NCI-H510A (cell line): ENCODE measurements at regions not wholly inside any gene's neighbourhood (a gene's known extent, or its start where the extent isn't known, plus 50 kb on each side); places are given as distances from the start of the nearest gene placed in this dataset.
A peak's percentile ranks its signal among the peaks of the same experiment; 100 is the strongest.
"Not testable (repeated sequence)": the region's sequence is repeated elsewhere in the genome, so short reads cannot be mapped to it uniquely, and the experiment has no call there.

ENCODE experiments used
- DNase-seq: peaks from one replicate; lab custom pipeline; 2025; lab: John Stamatoyannopoulos, UW

DNA sequence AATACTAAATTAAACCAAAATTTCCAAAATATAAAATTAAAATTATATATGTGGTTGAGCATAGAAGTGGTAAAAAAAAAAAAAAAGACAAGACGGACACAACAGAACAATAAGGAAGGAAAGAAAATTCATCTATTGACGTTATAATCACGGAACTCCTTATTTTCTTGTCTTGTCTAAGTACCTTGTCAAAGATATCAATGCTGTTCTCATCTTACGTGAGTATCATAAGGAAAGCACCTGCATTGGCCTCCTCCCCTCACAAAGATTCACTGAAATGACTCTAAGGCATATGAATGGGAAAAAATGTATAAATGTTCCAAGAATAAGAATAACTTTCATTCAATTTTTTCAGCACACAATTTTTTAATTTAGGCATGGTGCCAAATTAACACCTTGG is 135.4 kb downstream of the PPP1R3A start:
- DNase-seq: no peak

DNA sequence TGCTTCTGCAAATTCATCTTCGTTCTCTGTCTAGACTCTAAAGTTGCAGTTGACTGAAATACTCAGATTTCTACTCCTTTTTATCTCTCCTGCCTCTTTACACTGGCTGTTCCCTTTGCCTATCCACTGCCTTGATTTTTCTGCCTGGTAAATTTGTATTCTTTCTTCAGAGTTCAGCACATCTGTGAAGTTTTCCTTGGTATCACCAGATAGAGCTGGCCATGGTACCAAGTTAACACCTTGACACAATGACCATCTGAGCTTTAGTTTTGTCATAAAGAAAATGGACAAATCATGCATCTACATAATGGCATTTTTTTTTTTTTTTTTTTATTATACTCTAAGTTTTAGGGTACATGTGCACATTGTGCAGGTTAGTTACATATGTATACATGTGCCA is 143.0 kb downstream of the PPP1R3A start:
- DNase-seq: no peak

DNA sequence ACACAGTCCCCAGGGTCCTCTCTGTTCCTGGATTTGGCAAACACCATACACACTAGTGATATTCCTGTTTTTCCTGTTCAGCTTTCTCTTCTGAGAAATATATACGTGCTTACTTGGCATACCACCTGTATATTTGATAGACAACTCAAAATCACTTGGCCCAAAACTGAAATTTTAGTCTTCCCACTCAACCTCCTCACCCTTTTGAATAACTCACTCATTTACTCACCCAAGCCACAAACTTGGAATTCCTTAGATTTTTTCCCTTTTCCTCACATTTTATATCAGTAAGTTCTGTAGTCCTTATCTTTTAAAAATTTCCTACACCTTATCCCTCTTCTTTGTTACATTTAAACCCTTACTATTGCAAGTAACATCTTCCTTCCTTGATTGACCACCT is 143.4 kb downstream of the PPP1R3A start:
- DNase-seq: no peak

DNA sequence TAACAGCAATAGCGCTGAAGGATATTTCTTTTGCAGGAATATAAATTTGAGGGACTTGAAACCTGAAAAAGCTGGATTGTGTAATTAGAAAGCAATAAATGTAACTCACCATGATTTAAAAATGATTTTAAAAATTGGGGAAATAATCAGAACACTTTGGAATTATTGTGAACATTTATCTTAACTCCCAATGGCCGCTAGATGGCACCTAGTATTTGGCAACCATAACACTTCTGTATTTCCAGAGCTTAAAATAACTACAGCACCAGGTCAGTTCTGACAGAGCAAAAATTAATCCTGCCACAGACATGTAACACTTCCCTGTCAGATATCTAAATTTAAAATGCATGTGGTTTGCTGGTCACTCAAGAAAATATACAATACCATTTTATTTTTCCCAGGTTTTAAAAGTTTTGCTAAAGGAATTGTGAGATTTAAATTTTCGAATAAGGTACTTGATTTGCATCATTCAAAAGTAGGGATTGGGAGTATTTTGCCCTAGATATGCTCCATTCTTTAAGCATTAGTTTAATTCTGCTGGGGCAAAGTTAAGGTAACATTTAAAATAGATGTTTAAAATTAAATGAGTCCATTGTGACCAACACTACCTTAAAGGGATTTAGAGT is 144.5 kb downstream of the PPP1R3A start:
- peak; percentile 3 for DNase-seq

DNA sequence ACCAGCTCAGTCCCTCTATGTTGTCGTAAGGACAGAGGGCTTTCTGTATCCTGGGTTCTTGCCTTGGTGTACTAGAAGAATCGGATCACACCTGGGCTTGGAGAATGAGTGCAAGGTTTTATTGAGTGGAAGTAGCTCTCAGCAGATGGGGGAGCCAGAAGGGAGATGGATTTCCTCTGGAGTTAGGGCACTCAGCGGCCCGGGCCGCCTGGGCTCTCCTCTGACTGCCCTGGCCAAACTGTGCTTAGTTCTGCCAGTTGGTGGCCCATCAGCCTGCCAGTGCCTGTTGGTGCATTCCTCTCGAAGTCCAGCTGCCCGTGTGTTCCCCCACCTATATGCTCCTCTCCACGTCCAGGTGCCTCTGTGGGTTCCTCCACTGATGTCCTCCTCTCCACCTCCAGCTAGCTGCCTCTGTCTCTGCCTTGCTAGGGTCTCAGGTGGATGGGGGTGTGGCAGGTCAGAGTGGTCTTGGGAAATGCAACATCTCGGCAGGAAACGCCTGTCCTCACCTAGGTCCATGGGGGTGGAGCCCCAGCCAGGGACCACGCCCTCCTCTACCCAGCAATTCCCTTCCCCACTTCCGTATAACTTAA is 148.6 kb downstream of the PPP1R3A start:
- no peak for DNase-seq

DNA sequence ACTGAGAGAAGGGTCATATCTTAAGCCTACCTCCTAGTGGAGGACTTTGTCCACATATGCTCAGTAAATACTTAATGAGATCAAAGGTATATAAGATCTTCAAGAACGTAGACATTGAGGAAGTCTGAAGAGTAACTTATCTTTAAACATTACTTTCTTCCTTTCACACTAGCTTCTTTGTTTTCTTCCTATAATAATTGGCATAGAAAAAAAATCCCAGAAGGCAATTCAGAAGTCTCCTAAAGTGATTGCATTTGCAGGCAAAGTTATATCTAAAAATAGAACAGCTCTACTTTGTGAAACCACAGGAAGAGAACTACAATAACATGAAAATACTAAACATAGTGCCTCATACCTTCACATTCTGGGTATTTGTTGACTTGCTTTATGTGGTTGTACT is 150.4 kb downstream of the PPP1R3A start:
- no peak for DNase-seq

DNA sequence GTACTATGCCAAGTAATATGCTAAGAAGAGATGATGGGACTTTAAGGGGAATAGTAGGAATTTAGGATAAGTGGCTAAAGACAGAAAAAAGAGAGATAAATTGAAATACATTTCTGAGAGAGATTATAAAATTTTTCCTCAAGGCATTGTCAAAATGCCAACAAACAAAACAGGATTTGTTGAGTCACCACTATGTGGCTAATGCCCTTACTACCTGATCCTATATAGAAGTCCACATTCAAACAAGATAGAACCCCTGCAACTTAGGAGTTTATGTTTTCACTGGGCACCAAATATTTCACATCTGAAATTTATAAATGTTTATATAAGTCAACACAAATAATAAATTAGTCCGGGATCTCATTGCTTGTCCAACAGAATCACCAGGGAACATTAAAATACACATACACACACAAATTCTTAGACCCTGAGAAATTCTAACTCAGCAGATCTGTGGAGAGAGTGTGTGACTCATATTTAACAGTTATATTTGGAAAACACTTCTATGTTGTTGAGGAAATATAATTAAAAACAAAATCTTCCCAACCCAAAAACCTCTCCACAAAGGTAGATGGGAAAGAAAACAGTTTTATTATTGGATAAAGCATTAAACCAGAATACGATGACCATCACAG is 154.3 kb downstream of the PPP1R3A start:
- no peak for DNase-seq

DNA sequence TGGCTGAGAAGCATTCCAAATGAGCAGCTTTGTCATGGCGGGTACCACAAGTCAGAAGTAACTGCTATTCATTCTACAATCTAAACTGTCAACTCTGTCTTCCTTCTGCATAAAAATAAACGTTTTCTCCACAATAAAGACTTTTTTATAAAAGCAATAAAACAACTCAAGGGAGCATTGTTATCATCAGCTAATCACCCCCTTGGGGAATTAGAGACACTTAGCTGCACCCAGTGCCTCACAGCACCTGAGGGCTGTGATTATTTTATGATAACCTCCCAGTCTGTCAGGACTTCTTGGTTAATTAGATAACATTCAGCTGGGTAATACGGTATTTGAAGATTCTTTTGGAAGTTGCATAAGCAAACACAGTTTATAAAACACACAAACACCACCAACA is 155.6 kb downstream of the PPP1R3A start:
- no peak for DNase-seq

DNA sequence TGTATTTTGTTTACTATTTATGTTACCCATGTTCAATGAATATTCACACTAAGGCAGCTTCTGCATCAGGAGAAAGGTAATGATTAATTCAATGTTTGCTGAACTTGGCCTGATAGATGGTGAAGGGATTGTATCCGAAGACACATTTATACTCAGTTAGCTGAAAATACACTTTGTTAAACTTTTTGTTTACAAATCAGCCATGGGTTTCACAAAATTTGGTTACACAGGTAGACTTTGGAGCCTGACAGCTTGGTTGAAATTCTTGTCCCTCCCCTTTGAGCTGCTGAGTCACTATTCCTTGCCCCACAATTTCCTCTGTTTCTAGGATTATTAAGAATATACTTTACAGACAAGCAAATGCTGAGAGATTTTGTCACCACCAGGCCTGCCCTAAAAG is 162.6 kb downstream of the PPP1R3A start:
- DNase-seq: no peak

DNA sequence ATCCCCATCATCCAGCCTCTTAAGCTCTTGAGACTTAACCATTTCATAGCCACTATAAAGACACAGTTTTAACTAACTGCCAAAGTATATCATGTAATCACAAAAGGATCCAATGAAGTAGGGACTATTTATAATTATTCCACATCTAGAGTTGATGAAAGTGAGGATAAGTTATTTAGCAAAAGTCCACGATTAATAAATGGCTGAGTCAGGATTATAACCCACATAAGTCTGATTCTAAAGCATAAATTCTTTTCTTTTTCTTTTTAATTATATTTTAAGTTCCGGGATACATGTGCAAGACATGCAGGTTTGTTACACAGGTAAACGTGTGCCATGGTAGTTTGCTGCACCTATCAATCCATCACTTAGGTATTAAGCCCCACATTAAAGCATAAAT is 166.1 kb downstream of the PPP1R3A start:
- DNase-seq: no peak

DNA sequence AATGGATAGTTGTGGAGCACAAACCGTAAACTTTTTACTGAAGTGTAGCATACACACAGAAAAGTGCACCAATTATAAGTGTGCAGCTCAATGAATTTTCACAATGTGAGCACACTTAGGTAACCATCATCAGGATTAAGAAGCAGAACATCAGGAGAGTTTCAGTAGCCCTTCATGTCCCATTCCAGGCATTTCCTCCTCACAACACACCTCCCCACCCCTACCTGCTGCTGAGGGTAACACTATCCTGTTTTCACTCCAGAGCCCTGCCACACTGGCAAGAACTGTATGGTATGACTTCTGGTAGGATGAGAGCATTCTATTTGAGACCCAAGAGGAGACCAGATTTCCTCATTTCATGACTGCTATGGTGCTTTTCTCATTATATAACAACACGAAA is 166.5 kb downstream of the PPP1R3A start:
- no peak for DNase-seq

DNA sequence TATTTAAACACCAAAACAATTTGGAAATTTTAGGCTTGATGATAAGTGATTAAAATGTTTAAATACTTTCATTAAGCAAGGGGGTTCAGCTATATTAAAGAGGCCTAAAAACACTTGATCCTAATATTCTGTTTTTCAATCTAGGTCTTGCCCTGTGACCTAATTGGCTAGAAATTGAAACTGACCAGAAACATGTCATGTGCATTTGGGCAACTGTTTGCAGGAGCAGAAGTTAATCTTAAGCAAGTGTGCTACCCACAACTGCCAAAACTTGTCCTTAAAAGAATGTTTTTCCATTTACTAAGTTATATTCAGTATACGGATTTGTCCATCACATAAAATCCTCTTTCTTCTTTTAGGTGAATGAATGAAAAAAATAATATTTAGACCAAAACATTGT is 167.3 kb downstream of the PPP1R3A start:
- no peak for DNase-seq

DNA sequence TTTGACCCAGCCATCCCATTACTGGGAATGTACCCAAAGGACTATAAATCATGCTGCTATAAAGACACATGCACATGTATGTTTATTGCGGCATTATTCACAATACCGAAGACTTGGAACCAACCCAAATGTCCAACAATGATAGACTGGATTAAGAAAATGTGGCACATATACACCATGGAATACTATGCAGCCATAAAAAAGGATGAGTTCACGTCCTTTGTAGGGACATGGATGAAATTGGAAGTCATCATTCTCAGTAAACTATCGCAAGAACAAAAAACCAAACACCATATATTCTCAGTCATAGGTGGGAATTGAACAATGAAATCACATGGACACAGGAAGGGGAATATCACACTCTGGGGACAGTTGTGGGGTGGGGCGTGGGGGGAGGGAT is 170.4 kb downstream of the PPP1R3A start:
- not testable (repeated sequence) for DNase-seq

DNA sequence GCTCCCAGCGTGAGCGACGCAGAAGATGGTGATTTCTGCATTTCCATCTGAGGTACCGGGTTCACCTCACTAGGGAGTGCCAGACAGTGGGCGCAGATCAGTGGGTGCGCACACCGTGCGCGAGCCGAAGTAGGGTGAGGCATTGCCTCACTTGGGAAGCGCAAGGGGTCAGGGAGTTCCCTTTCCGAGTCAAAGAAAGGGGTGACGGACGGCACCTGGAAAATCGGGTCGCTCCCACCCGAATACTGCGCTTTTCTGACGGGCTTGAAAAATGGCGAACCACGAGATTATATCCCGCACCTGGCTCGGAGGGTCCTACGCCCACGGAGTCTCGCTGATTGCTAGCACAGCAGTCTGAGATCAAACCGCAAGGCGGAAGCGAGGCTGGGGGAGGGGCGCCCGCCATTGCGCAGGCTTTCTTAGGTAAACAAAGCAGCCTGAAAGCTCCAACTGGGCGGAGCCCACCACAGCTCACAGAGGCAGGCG is 175.8 kb downstream of the PPP1R3A start:
- DNase-seq: peak; percentile 34

DNA sequence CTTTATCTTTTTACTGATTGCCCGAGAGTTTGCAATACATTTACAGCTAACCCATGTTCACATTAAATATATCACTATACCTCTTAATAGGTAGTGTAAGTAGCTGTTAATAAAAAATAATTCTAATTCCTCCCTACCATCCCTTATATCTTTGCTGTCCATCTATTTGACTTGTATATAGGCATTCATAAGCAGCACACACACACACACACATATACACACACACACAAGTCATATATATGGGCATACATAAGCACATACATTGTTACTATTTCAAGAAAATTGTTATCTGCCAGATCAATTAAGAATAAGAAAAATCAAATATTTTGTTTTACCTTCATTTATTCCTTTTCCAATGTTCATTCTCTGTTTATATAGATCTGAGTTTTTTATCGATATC is 176.4 kb downstream of the PPP1R3A start:
- no peak for DNase-seq

DNA sequence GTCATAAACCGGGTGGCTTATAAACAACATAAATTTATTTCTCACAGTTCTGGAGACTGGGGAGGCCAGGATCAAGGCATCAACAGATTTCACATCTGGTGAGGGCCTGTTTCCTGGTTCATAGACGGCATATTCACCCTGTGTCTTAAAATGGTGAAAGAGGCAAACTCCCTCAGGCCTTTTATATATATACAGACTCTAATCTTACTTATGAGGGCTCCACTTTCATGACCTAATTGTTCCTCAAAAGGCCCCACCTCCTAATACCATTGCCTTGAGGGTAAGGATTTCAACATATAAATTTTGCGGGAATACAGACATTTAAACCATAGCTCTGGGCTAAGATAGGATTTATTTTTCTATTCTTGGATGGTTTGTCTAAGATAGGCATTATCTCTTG is 187.2 kb downstream of the PPP1R3A start:
- DNase-seq: no peak

DNA sequence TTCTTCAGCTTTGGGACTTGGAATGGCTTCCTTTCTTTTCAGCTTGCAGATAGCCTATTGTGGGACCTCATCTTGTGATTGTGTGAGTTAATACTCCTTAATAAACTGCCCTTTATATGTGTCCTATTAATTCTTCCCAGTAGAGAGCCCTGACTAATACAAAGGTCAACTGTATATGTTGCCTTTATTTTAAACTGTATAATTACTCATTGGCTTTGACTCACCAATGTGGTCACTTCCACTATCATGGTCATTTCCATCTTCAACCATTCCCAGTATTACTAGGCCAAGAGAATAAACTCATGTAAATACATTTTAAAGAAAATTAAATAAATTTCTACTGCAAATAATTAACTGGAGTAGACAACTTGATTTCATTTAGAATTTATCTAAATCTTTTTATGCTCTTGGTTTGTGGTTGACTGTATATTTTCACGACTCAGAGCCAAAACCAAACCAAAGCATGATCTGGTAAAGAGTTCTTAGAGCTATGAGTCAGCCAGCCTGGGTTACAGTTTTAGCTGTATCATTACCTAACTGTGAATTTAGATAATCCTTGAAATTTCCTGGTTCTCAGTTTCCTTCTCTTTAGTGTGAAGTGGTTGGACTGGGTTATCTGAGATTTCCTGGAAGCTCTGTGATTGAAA is 188.4 kb downstream of the PPP1R3A start:
- DNase-seq: no peak

DNA sequence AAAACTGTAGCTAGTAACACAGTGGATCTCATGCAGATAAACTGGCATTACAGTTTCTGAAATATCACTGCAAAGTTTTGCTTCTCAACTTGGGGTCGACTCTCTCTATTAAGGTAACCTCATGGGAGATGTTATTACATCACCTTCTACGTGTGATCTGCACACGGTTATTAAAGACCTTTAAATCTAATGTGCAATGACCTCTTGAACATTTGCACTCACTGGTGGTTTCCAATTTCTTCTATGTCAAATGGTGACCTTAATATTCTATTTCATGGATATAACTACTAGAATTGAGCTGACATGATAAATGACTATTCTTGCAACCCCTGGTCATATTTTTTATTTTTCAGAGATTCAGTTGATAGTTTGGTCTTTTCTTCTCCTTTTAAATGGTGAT is 191.3 kb downstream of the PPP1R3A start:
- DNase-seq: no peak

DNA sequence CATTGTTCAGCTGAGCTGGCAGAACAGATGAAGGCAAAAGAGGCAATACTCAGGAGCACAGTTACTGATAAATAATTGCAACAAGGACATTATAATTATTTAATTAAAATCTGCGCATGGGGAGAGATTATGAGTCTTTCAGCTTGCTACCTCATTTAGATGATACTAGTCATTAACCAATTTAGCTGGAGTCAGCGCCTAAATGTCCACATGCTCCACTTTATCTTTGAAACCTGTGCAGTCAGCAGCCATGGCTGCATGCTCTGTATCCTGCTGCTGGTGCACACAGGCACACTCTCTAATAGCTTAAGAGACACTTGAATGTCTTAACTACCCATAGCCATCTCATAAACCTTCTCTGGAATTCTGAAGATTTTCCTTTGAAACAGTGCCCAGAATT is 196.8 kb downstream of the PPP1R3A start:
- DNase-seq: no peak

DNA sequence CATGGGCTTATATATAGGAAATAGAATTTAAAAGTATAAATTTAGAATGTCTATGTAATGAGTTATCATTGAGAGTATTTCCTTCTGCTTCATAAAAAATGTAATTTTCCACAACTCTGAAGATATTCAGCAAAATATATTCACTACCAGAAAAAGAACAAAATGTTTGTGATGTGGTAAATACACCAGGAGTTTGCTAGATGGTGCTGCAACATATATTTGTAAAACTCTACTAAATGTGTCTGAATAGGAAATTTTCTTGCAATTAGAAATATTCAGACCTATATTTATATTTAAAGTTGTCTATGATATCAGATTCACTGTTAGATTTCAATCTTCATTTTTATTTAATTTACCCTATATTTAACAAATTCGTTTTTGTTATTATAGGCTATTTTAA is 201.1 kb downstream of the PPP1R3A start:
- no peak for DNase-seq

DNA sequence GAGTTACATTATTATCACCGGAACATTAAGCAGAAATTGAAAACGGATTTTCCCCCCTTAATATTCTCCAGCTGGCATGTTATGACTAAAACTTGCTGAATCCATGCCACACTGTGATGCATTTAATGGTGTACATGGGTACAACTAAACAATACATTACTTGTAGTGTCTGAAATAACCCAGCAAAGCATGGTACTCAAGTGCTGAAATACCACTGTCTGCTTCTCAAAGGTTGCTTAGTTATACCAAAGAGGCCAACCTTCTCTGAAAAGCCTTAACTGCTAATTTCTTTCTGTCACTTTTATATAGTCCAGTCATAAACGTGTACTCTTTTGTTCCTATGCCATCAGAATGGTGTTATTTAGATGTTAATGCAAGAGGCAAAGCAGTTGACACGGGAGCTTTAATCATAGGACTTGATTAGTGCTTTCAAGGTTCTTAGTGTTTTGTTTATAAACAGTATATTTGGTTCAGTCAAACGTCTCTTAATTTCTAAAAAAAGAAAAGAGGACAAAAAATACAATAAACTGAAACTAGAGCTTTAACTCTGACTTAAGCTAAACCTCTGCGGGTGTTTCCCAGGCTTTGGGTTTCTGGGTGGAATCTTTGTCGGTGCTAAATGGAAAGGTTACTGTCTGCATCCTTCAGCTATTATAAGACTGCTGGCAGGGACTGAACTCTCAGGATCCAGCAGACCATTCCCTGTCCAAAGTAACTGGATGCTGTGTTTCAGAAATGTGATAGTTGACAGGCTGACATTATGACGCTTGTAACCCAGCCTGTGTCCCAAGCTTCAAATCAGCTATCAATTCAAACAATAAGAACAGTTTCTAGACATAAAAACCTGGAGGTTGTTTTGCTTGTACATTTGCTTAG is 202.6 kb downstream of the PPP1R3A start:
- DNase-seq: no peak

DNA sequence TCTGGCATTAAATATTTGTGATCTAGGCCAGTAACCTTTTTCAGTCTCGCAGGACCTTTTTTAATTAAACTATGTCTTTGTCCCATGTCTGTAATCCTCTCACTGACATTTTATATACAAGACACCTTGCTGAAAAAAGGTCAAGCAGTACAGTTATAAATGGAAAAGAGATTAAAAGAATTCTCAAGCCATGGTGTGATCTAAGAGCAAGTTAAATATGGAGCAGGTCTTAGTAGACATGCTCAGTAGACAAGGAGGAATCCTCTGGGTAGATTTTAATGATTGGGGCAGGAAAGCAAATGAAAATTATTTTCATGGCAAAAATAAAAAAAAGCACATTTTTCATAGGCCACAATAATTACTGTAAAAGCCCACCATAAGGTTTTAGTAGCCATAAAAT is 203.5 kb downstream of the PPP1R3A start:
- no peak for DNase-seq
